NCI-H1105 (cell line): ENCODE measurements at regions not wholly inside any gene's neighbourhood (a gene's known extent, or its start where the extent isn't known, plus 50 kb on each side); places are given as distances from the start of the nearest gene placed in this dataset.

Source experiments
- DNase-seq: peaks from one replicate; lab custom pipeline; 2025; lab: John Stamatoyannopoulos, UW

GRCh38 chr16:73529303-73530012, 481.5 kb upstream of the ZFHX3 start:
- no peak for DNase-seq

GRCh38 chr16:73527187-73527586, 479.3 kb upstream of the ZFHX3 start:
- DNase-seq = no peak

GRCh38 chr16:73526011-73526804, 478.3 kb upstream of the ZFHX3 start:
- DNase-seq = no peak

GRCh38 chr16:73523209-73523608, 475.3 kb upstream of the ZFHX3 start:
- DNase-seq = no peak

GRCh38 chr16:73521499-73521898, 473.6 kb upstream of the ZFHX3 start:
- no peak for DNase-seq

- DNase-seq = no peak
These were observed 467.7 kb upstream of the ZFHX3 start for GRCh38 chr16:73515616-73516015.

GRCh38 chr16:73510852-73511251, 462.9 kb upstream of the ZFHX3 start:
- DNase-seq = no peak

GRCh38 chr16:73506568-73507056, 458.7 kb upstream of the ZFHX3 start:
- DNase-seq = no peak

GRCh38 chr16:73505577-73505976, 457.6 kb upstream of the ZFHX3 start:
- DNase-seq = no peak

- DNase-seq = no peak
These were observed 457.0 kb upstream of the ZFHX3 start for GRCh38 chr16:73504591-73505575.

- DNase-seq = no peak
These were observed 455.2 kb upstream of the ZFHX3 start for GRCh38 chr16:73503093-73503492.

- no peak for DNase-seq
These were observed 451.3 kb upstream of the ZFHX3 start for GRCh38 chr16:73499276-73499675.

- no peak for DNase-seq
These were observed 438.0 kb upstream of the ZFHX3 start for GRCh38 chr16:73485880-73486279.

GRCh38 chr16:73483934-73484711, 436.2 kb upstream of the ZFHX3 start:
- DNase-seq = no peak

GRCh38 chr16:73483076-73483791, 435.3 kb upstream of the ZFHX3 start:
- peak; percentile 17 for DNase-seq

- no peak for DNase-seq
These were observed 434.4 kb upstream of the ZFHX3 start for GRCh38 chr16:73482310-73482709.

GRCh38 chr16:73480381-73480780, 432.5 kb upstream of the ZFHX3 start:
- no peak for DNase-seq

- no peak for DNase-seq
These were observed 425.8 kb upstream of the ZFHX3 start for GRCh38 chr16:73473713-73474112.

- no peak for DNase-seq
These were observed 416.9 kb upstream of the ZFHX3 start for GRCh38 chr16:73464834-73465233.

- no peak for DNase-seq
These were observed 411.7 kb upstream of the ZFHX3 start for GRCh38 chr16:73459586-73459985.

- no peak for DNase-seq
These were observed 409.9 kb upstream of the ZFHX3 start for GRCh38 chr16:73457851-73458250.
